ENCODE measurements at regions not wholly inside any gene's neighbourhood (a gene's known extent, or its start where the extent isn't known, plus 50 kb on each side); places are given as distances from the start of the nearest gene placed in this dataset.

DNA sequence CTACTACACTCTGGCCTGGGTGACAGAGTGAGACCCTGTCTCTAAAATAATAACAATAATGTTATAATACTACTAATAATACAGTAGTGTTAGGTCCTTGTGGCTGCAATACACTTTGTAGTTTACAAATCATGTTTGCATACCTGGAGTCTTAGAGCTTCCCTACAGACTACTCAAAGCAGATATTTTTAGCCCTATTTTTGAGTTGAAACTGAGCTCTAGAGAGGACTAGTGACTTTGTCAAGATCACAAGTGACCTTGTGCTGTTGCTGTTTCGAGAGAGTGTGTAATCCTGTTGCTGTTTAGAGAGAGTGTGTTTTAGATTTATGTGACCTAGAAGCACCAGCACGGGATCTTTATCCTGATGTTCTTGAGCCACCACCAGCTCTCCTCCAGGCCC lies 105.3 kb upstream of the RNU6-1 start:
- no peak for DNase-seq (ENCODE audit: unreplicated experiment)
- no TSS peak for BruUV-seq (replicated peaks)
- CTCF ChIA-PET: no interaction called here
- H3K36me3 Mint-ChIP-seq (ENCODE audit: insufficient read depth, unreplicated experiment): no peaks in the 10 kb centered on the region
- H3K4me1 Mint-ChIP-seq (ENCODE audit: insufficient read depth, unreplicated experiment): peaks cover 43% of the 10 kb centered on the region
- H3K4me3 Mint-ChIP-seq (ENCODE audit: unreplicated experiment): no peak overlapping the region
- POLR2A ChIA-PET: interaction anchor here (2.7 kb wide), 1 partner anchor 10 kb away, joined by 13 read pairs; no protein-coding TSS in a partner anchor
- no peaks in the 10 kb centered on the region for H3K9me3 Mint-ChIP-seq (ENCODE audit: unreplicated experiment)
- TF ChIP-seq, protein P1, sequence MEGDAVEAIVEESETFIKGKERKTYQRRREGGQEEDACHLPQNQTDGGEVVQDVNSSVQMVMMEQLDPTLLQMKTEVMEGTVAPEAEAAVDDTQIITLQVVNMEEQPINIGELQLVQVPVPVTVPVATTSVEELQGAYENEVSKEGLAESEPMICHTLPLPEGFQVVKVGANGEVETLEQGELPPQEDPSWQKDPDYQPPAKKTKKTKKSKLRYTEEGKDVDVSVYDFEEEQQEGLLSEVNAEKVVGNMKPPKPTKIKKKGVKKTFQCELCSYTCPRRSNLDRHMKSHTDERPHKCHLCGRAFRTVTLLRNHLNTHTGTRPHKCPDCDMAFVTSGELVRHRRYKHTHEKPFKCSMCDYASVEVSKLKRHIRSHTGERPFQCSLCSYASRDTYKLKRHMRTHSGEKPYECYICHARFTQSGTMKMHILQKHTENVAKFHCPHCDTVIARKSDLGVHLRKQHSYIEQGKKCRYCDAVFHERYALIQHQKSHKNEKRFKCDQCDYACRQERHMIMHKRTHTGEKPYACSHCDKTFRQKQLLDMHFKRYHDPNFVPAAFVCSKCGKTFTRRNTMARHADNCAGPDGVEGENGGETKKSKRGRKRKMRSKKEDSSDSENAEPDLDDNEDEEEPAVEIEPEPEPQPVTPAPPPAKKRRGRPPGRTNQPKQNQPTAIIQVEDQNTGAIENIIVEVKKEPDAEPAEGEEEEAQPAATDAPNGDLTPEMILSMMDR (IDR thresholded peaks at IDR 0.05; ENCODE audit: unreplicated experiment): no peak
- H3K27ac Mint-ChIP-seq (ENCODE audit: low read depth, unreplicated experiment): no peak overlapping the region
- intact Hi-C loops (cut with micrococcal nuclease): no loop called here
- H3K27me3 Mint-ChIP-seq (ENCODE audit: insufficient read depth, unreplicated experiment): no peaks in the 10 kb centered on the region

GRCh38 chr15:67945951-67946700 lies 106.3 kb upstream of the RNU6-1 start:
- no TSS peak for BruUV-seq (replicated peaks)
- ChIA-PET CTCF (interaction anchor here (0.5 to 0.8 kb wide), 2 partner anchors 9 to 50 kb away, joined by 4 to 7 read pairs; no protein-coding TSS in a partner anchor), POLR2A (interaction anchor here (0.6 to 2.7 kb wide), 6 partner anchors 9 to 185 kb away, joined by 3 to 13 read pairs (median 4); no protein-coding TSS in a partner anchor)
- H3K27me3 Mint-ChIP-seq (ENCODE audit: insufficient read depth, unreplicated experiment): no peaks in the 10 kb centered on the region
- H3K27ac Mint-ChIP-seq (ENCODE audit: low read depth, unreplicated experiment): peak overlapping the region; percentile 95
- intact Hi-C loops (cut with micrococcal nuclease): no loop called here
- peak; percentile 87 for DNase-seq (ENCODE audit: unreplicated experiment)
- TF ChIP-seq, protein P1 (IDR thresholded peaks at IDR 0.05; ENCODE audit: unreplicated experiment): no peak
- no peaks in the 10 kb centered on the region for H3K36me3 Mint-ChIP-seq (ENCODE audit: insufficient read depth, unreplicated experiment)
- H3K4me3 Mint-ChIP-seq (ENCODE audit: unreplicated experiment): peak overlapping the region; percentile 58
- no peaks in the 10 kb centered on the region for H3K9me3 Mint-ChIP-seq (ENCODE audit: unreplicated experiment)
- H3K4me1 Mint-ChIP-seq (ENCODE audit: insufficient read depth, unreplicated experiment): peaks cover 43% of the 10 kb centered on the region

- H3K27ac Mint-ChIP-seq (ENCODE audit: low read depth, unreplicated experiment): peak overlapping the region; percentile 95
- ChIA-PET POLR2A (interaction anchor here (0.6 to 2.7 kb wide), 7 partner anchors 8 to 109 kb away, joined by 4 to 13 read pairs (median 5); no protein-coding TSS in a partner anchor), CTCF (interaction anchor here (0.5 to 1.3 kb wide), 2 partner anchors 50 to 84 kb away, joined by 5 to 7 read pairs; no protein-coding TSS in a partner anchor)
- intact Hi-C loops (cut with micrococcal nuclease): no loop called here
- DNase-seq (ENCODE audit: unreplicated experiment): no peak
- H3K36me3 Mint-ChIP-seq (ENCODE audit: insufficient read depth, unreplicated experiment): no peaks in the 10 kb centered on the region
- H3K9me3 Mint-ChIP-seq (ENCODE audit: unreplicated experiment): no peaks in the 10 kb centered on the region
- peaks cover 42% of the 10 kb centered on the region for H3K4me1 Mint-ChIP-seq (ENCODE audit: insufficient read depth, unreplicated experiment)
- TF ChIP-seq, protein P1 (IDR thresholded peaks at IDR 0.05; ENCODE audit: unreplicated experiment): no peak
- no peaks in the 10 kb centered on the region for H3K27me3 Mint-ChIP-seq (ENCODE audit: insufficient read depth, unreplicated experiment)
- no TSS peak for BruUV-seq (replicated peaks)
- H3K4me3 Mint-ChIP-seq (ENCODE audit: unreplicated experiment): peak overlapping the region; percentile 58
Observed at GRCh38 chr15:67946701-67947100, 106.9 kb upstream of the RNU6-1 start.

DNA sequence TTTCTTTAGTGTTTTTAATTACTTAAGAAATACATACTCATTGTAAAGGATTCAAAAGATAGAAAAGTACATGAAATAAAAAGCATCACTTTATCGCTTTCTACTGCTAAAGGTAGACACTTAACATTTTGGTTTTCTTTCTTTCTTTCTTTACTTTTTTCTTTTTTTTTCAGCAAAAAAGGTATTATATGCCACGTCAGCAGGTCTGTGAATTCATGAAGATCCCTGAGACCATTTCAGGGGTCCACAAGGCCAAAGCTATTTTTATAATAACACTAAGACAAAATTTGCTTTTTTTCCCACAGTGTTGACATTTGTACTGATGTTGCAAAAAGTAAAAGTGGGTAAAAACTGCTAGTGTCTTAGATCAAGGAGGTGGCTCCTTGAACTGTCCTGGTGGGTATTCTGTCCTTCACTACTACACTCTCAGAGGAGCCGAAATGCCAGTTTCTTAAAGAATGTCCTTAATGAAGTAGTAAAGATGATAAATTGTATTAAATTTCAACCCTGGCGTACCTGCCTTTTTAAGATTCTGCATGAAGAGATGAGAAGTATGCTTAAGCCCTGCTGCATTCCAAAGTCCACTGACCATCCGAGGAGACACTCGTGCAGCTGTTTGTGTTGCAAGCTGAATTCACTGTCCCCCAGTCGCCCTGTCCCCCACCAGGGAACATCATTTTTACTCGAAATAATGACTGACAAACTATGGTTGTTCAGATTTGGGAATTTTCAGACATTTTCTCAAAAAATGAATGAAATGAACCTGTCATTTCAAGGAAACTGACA lies 106.7 kb upstream of the PIAS1 start:
- no TSS peak for BruUV-seq (replicated peaks)
- intact Hi-C loops (cut with micrococcal nuclease): no loop called here
- Mint-ChIP-seq H3K36me3 (ENCODE audit: insufficient read depth, unreplicated experiment) (no peaks in the 10 kb centered on the region), H3K4me3 (ENCODE audit: unreplicated experiment) (no peak overlapping the region), H3K9me3 (ENCODE audit: unreplicated experiment) (no peaks in the 10 kb centered on the region), H3K27ac (ENCODE audit: low read depth, unreplicated experiment) (peak overlapping the region; percentile 95), H3K4me1 (ENCODE audit: insufficient read depth, unreplicated experiment) (peaks cover 40% of the 10 kb centered on the region), H3K27me3 (ENCODE audit: insufficient read depth, unreplicated experiment) (no peaks in the 10 kb centered on the region)
- no peak for DNase-seq (ENCODE audit: unreplicated experiment)
- CTCF ChIA-PET: interaction anchor here (0.8 to 1.3 kb wide), 2 partner anchors 53 to 84 kb away, joined by 5 to 6 read pairs; no protein-coding TSS in a partner anchor
- TF ChIP-seq, protein P1 (IDR thresholded peaks at IDR 0.05; ENCODE audit: unreplicated experiment): no peak
- POLR2A ChIA-PET: interaction anchor here (0.8 to 2.7 kb wide), 9 partner anchors 7 to 226 kb away, joined by 3 to 13 read pairs (median 5); no protein-coding TSS in a partner anchor

Measured in MCF 10A (cell line).